ENCODE measurements at regions not wholly inside any gene's neighbourhood (a gene's known extent, or its start where the extent isn't known, plus 50 kb on each side); places are given as distances from the start of the nearest gene placed in this dataset.

- Histone ChIP-seq H3K4me1 (ENCODE audit: insufficient read depth, insufficient read length) (no peaks in the 10 kb centered on the region), H3K9me3 (ENCODE audit: insufficient read depth, low read length) (no peaks in the 10 kb centered on the region), H3K4me3 (ENCODE audit: insufficient read length, low read depth) (no peak overlapping the region), H3K27me3 (ENCODE audit: insufficient read depth, insufficient read length) (no peaks in the 10 kb centered on the region), H3K9ac (ENCODE audit: insufficient read length, low read depth) (no peak overlapping the region), H3K36me3 (ENCODE audit: insufficient read depth, insufficient read length, low read length) (no peaks in the 10 kb centered on the region)
- no peak for TF ChIP-seq YY1 (IDR thresholded peaks at IDR 0.05; ENCODE audit: insufficient read depth, insufficient read length)
- TF ChIP-seq ZNF274 (IDR thresholded peaks at IDR 0.05; ENCODE audit: low read depth, low read length) = no peak
- no peak for TF ChIP-seq SUZ12 (IDR thresholded peaks at IDR 0.05; ENCODE audit: extremely low read depth, insufficient read depth, insufficient read length)
- no peak for DNase-seq (ENCODE audit: low read depth, low spot score)
Observed at GRCh38 chr9:105083256-105083655, 155.3 kb upstream of the ABCA1 start.

- H3K4me1 ChIP-seq (ENCODE audit: insufficient read depth, insufficient read length) = no peaks in the 10 kb centered on the region
- H3K4me3 ChIP-seq (ENCODE audit: insufficient read length, low read depth) = no peak overlapping the region
- no peak overlapping the region for H3K9ac ChIP-seq (ENCODE audit: insufficient read length, low read depth)
- H3K27me3 ChIP-seq (ENCODE audit: insufficient read depth, insufficient read length) = no peaks in the 10 kb centered on the region
- H3K9me3 ChIP-seq (ENCODE audit: insufficient read depth, low read length) = no peaks in the 10 kb centered on the region
- no peak for DNase-seq (ENCODE audit: low read depth, low spot score)
- no peaks in the 10 kb centered on the region for H3K36me3 ChIP-seq (ENCODE audit: insufficient read depth, insufficient read length, low read length)
- TF ChIP-seq SUZ12 (IDR thresholded peaks at IDR 0.05; ENCODE audit: extremely low read depth, insufficient read depth, insufficient read length) (no peak), ZNF274 (IDR thresholded peaks at IDR 0.05; ENCODE audit: low read depth, low read length) (no peak), YY1 (IDR thresholded peaks at IDR 0.05; ENCODE audit: insufficient read depth, insufficient read length) (no peak)
Observed at GRCh38 chr9:105087910-105088898, 156.2 kb upstream of the SLC44A1 start.

GRCh38 chr9:105089874-105090273, 154.6 kb upstream of the SLC44A1 start:
- H3K27me3 ChIP-seq (ENCODE audit: insufficient read depth, insufficient read length) = no peaks in the 10 kb centered on the region
- no peaks in the 10 kb centered on the region for H3K36me3 ChIP-seq (ENCODE audit: insufficient read depth, insufficient read length, low read length)
- H3K9ac ChIP-seq (ENCODE audit: insufficient read length, low read depth) = no peak overlapping the region
- H3K4me1 ChIP-seq (ENCODE audit: insufficient read depth, insufficient read length) = no peaks in the 10 kb centered on the region
- TF ChIP-seq SUZ12 (IDR thresholded peaks at IDR 0.05; ENCODE audit: extremely low read depth, insufficient read depth, insufficient read length) = no peak
- no peak for TF ChIP-seq ZNF274 (IDR thresholded peaks at IDR 0.05; ENCODE audit: low read depth, low read length)
- no peak for TF ChIP-seq YY1 (IDR thresholded peaks at IDR 0.05; ENCODE audit: insufficient read depth, insufficient read length)
- no peak overlapping the region for H3K4me3 ChIP-seq (ENCODE audit: insufficient read length, low read depth)
- DNase-seq (ENCODE audit: low read depth, low spot score) = no peak
- H3K9me3 ChIP-seq (ENCODE audit: insufficient read depth, low read length) = no peaks in the 10 kb centered on the region

GRCh38 chr9:105091004-105091640, 153.3 kb upstream of the SLC44A1 start:
- Histone ChIP-seq H3K36me3 (ENCODE audit: insufficient read depth, insufficient read length, low read length) (no peaks in the 10 kb centered on the region), H3K4me1 (ENCODE audit: insufficient read depth, insufficient read length) (no peaks in the 10 kb centered on the region), H3K9me3 (ENCODE audit: insufficient read depth, low read length) (no peaks in the 10 kb centered on the region), H3K9ac (ENCODE audit: insufficient read length, low read depth) (no peak overlapping the region), H3K27me3 (ENCODE audit: insufficient read depth, insufficient read length) (no peaks in the 10 kb centered on the region), H3K4me3 (ENCODE audit: insufficient read length, low read depth) (no peak overlapping the region)
- no peak for TF ChIP-seq SUZ12 (IDR thresholded peaks at IDR 0.05; ENCODE audit: extremely low read depth, insufficient read depth, insufficient read length)
- TF ChIP-seq ZNF274 (IDR thresholded peaks at IDR 0.05; ENCODE audit: low read depth, low read length) = no peak
- no peak for TF ChIP-seq YY1 (IDR thresholded peaks at IDR 0.05; ENCODE audit: insufficient read depth, insufficient read length)
- no peak for DNase-seq (ENCODE audit: low read depth, low spot score)

GRCh38 chr9:105093685-105094084, 150.8 kb upstream of the SLC44A1 start:
- Histone ChIP-seq H3K9me3 (ENCODE audit: insufficient read depth, low read length) (no peaks in the 10 kb centered on the region), H3K9ac (ENCODE audit: insufficient read length, low read depth) (no peak overlapping the region), H3K4me3 (ENCODE audit: insufficient read length, low read depth) (no peak overlapping the region), H3K36me3 (ENCODE audit: insufficient read depth, insufficient read length, low read length) (no peaks in the 10 kb centered on the region), H3K27me3 (ENCODE audit: insufficient read depth, insufficient read length) (no peaks in the 10 kb centered on the region), H3K4me1 (ENCODE audit: insufficient read depth, insufficient read length) (no peaks in the 10 kb centered on the region)
- TF ChIP-seq ZNF274 (IDR thresholded peaks at IDR 0.05; ENCODE audit: low read depth, low read length) (no peak), SUZ12 (IDR thresholded peaks at IDR 0.05; ENCODE audit: extremely low read depth, insufficient read depth, insufficient read length) (no peak), YY1 (IDR thresholded peaks at IDR 0.05; ENCODE audit: insufficient read depth, insufficient read length) (no peak)
- no peak for DNase-seq (ENCODE audit: low read depth, low spot score)

- H3K36me3 ChIP-seq (ENCODE audit: insufficient read depth, insufficient read length, low read length) = no peaks in the 10 kb centered on the region
- H3K27me3 ChIP-seq (ENCODE audit: insufficient read depth, insufficient read length) = no peaks in the 10 kb centered on the region
- no peaks in the 10 kb centered on the region for H3K4me1 ChIP-seq (ENCODE audit: insufficient read depth, insufficient read length)
Observed at GRCh38 chr9:105098370-105098769, 146.1 kb upstream of the SLC44A1 start.

GRCh38 chr9:105103776-105104175, 140.7 kb upstream of the SLC44A1 start:
- DNase-seq (ENCODE audit: low read depth, low spot score) = no peak
- no peak overlapping the region for H3K4me3 ChIP-seq (ENCODE audit: insufficient read length, low read depth)
- TF ChIP-seq YY1 (IDR thresholded peaks at IDR 0.05; ENCODE audit: insufficient read depth, insufficient read length) (no peak), SUZ12 (IDR thresholded peaks at IDR 0.05; ENCODE audit: extremely low read depth, insufficient read depth, insufficient read length) (no peak), ZNF274 (IDR thresholded peaks at IDR 0.05; ENCODE audit: low read depth, low read length) (no peak)
- no peaks in the 10 kb centered on the region for H3K36me3 ChIP-seq (ENCODE audit: insufficient read depth, insufficient read length, low read length)
- H3K9me3 ChIP-seq (ENCODE audit: insufficient read depth, low read length) = no peaks in the 10 kb centered on the region; the same call in 1 of the 2 replicates
- no peaks in the 10 kb centered on the region for H3K4me1 ChIP-seq (ENCODE audit: insufficient read depth, insufficient read length)
- no peaks in the 10 kb centered on the region for H3K27me3 ChIP-seq (ENCODE audit: insufficient read depth, insufficient read length)
- H3K9ac ChIP-seq (ENCODE audit: insufficient read length, low read depth) = no peak overlapping the region

More at GRCh38 chr9:105098370-105098769, 146.1 kb upstream of the SLC44A1 start:
- Histone ChIP-seq H3K9me3 (ENCODE audit: insufficient read depth, low read length) (no peaks in the 10 kb centered on the region), H3K4me3 (ENCODE audit: insufficient read length, low read depth) (no peak overlapping the region), H3K9ac (ENCODE audit: insufficient read length, low read depth) (no peak overlapping the region)
- no peak for DNase-seq (ENCODE audit: low read depth, low spot score)
- no peak for TF ChIP-seq ZNF274 (IDR thresholded peaks at IDR 0.05; ENCODE audit: low read depth, low read length)
- no peak for TF ChIP-seq YY1 (IDR thresholded peaks at IDR 0.05; ENCODE audit: insufficient read depth, insufficient read length)
- TF ChIP-seq SUZ12 (IDR thresholded peaks at IDR 0.05; ENCODE audit: extremely low read depth, insufficient read depth, insufficient read length) = no peak

Measured in NT2/D1 (cell line).